ENCODE measurements at regions not wholly inside any gene's neighbourhood (a gene's known extent, or its start where the extent isn't known, plus 50 kb on each side); places are given as distances from the start of the nearest gene placed in this dataset.
"Not testable (repeated sequence)": the region's sequence is repeated elsewhere in the genome, so short reads cannot be mapped to it uniquely, and the experiment has no call there.

- DNase-seq: no peak
These were observed 931.0 kb downstream of the TTLL7 start for GRCh38 chr1:83067954-83068353.

- DNase-seq: peak; percentile 28
These were observed 932.8 kb downstream of the TTLL7 start for GRCh38 chr1:83065952-83066727.

- no peak for DNase-seq
These were observed 934.2 kb downstream of the TTLL7 start for GRCh38 chr1:83064589-83065242.

GRCh38 chr1:83060651-83061390, 938.1 kb downstream of the TTLL7 start:
- no peak for DNase-seq

- no peak for DNase-seq
These were observed 938.7 kb downstream of the TTLL7 start for GRCh38 chr1:83060221-83060620.

GRCh38 chr1:83058327-83058726, 940.6 kb downstream of the TTLL7 start:
- no peak for DNase-seq

- DNase-seq: no peak
These were observed 943.4 kb downstream of the TTLL7 start for GRCh38 chr1:83055391-83056170.

GRCh38 chr1:83053446-83053845, 945.5 kb downstream of the TTLL7 start:
- no peak for DNase-seq

- no peak for DNase-seq
These were observed 946.1 kb downstream of the TTLL7 start for GRCh38 chr1:83052865-83053264.

GRCh38 chr1:83051053-83051452, 947.9 kb downstream of the TTLL7 start:
- DNase-seq: not testable (repeated sequence)

GRCh38 chr1:83043244-83043643, 955.7 kb downstream of the TTLL7 start:
- DNase-seq: no peak

GRCh38 chr1:83039091-83039490, 959.8 kb downstream of the TTLL7 start:
- not testable (repeated sequence) for DNase-seq

GRCh38 chr1:83034851-83035250, 964.1 kb downstream of the TTLL7 start:
- no peak for DNase-seq

- peak; percentile 2 for DNase-seq
These were observed 965.2 kb downstream of the TTLL7 start for GRCh38 chr1:83033682-83034081.

- DNase-seq: no peak
These were observed 969.0 kb downstream of the TTLL7 start for GRCh38 chr1:83029916-83030315.

- DNase-seq: no peak
These were observed 969.9 kb downstream of the TTLL7 start for GRCh38 chr1:83029050-83029449.

GRCh38 chr1:83028467-83028866, 970.5 kb downstream of the TTLL7 start:
- no peak for DNase-seq

GRCh38 chr1:83027511-83027910, 971.4 kb downstream of the TTLL7 start:
- DNase-seq: no peak

- no peak for DNase-seq
These were observed 972.2 kb downstream of the TTLL7 start for GRCh38 chr1:83026745-83027144.

GRCh38 chr1:83024251-83024767, 974.6 kb downstream of the TTLL7 start:
- no peak for DNase-seq

- DNase-seq: no peak
These were observed 975.7 kb downstream of the TTLL7 start for GRCh38 chr1:83023212-83023611.

GRCh38 chr1:83022206-83022605, 976.7 kb downstream of the TTLL7 start:
- DNase-seq: no peak

GRCh38 chr1:83017701-83018100, 981.2 kb downstream of the TTLL7 start:
- DNase-seq: no peak
